ENCODE measurements at regions not wholly inside any gene's neighbourhood (a gene's known extent, or its start where the extent isn't known, plus 50 kb on each side); places are given as distances from the start of the nearest gene placed in this dataset.

DNA sequence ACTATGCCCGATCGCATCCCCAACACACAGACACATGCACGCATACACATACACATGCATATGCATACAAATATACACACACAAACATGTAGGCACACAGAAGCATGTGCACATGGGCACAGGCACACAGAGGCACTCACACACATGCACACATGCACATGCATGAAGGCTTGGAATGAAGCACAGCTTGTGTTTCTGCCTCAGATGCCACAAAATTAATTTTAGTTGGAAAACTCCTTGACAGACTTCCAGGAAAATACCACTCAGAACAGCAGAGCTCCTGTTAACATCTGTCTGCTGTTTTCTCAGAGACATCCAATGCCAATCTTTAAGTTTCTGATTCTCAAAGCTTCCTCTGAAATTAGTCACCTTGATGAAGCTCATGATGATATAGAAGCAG is 532.7 kb downstream of the RFC3 start:
- intact Hi-C loops (cut with DNase I) = no loop called here
- H3K4me1 ChIP-seq = no peaks in the 10 kb centered on the region
- TF ChIP-seq POLR2AphosphoS5 (IDR thresholded peaks at IDR 0.05; ENCODE audit: insufficient read depth in 1 of 2, low read depth in 1 of 2) (no peak), POLR2A (IDR thresholded peaks at IDR 0.05) (no peak)
- TF ChIP-seq, protein P1, sequence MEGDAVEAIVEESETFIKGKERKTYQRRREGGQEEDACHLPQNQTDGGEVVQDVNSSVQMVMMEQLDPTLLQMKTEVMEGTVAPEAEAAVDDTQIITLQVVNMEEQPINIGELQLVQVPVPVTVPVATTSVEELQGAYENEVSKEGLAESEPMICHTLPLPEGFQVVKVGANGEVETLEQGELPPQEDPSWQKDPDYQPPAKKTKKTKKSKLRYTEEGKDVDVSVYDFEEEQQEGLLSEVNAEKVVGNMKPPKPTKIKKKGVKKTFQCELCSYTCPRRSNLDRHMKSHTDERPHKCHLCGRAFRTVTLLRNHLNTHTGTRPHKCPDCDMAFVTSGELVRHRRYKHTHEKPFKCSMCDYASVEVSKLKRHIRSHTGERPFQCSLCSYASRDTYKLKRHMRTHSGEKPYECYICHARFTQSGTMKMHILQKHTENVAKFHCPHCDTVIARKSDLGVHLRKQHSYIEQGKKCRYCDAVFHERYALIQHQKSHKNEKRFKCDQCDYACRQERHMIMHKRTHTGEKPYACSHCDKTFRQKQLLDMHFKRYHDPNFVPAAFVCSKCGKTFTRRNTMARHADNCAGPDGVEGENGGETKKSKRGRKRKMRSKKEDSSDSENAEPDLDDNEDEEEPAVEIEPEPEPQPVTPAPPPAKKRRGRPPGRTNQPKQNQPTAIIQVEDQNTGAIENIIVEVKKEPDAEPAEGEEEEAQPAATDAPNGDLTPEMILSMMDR (IDR thresholded peaks at IDR 0.05) = no peak
- H3K27ac ChIP-seq = no peak overlapping the region
- no peak for DNase-seq (ENCODE audit: extremely low spot score in 2 of 2)
- H3K4me3 ChIP-seq = no peak overlapping the region
- H3K36me3 ChIP-seq = no peaks in the 10 kb centered on the region
- no peaks in the 10 kb centered on the region for H3K9me3 ChIP-seq
- H3K27me3 ChIP-seq = no peaks in the 10 kb centered on the region

DNA sequence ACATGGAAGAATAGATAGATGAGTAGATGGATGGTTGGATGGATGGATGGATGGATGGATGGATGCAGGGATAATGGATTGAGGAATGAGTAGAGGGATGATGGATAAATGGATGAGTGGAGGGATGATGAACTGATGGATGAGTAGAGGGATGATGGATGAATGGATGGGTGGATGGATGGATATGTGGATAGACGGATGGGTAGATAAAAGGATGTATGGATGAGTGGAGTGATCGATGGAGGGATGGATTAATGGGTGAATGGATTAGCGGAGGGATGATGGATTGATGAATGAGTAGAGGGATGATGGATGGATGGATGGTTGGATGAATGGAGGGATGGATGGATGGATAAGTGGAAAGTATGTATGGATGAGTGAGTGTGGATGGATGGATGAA is 533.2 kb downstream of the RFC3 start:
- TF ChIP-seq, protein P1 (IDR thresholded peaks at IDR 0.05) = no peak
- TF ChIP-seq POLR2A (IDR thresholded peaks at IDR 0.05) (no peak), POLR2AphosphoS5 (IDR thresholded peaks at IDR 0.05; ENCODE audit: insufficient read depth in 1 of 2, low read depth in 1 of 2) (no peak)
- intact Hi-C loops (cut with DNase I) = no loop called here
- Histone ChIP-seq H3K4me3 (no peak overlapping the region), H3K36me3 (no peaks in the 10 kb centered on the region), H3K4me1 (no peaks in the 10 kb centered on the region), H3K9me3 (no peaks in the 10 kb centered on the region), H3K27ac (no peak overlapping the region), H3K27me3 (no peaks in the 10 kb centered on the region)
- DNase-seq (ENCODE audit: extremely low spot score in 2 of 2) = no peak

DNA sequence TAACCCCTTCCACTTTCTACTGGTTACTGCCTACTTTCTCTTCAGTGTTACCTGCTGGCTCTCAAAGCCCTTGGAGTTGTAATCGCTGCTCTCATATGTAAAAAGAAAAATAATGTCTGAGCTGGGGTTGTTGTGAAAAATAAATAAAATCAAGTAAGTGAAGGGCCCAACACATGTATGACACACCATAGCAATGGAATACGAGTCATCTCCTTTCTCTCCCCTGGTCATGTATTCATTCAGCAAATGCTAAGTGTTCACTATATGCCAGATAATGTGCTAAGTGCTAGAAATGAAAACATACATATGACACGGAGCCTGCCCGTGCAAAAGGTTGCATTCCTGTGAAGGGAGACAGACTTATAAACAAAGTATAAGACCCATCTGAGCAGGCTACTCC is 535.0 kb downstream of the RFC3 start:
- no peaks in the 10 kb centered on the region for H3K27me3 ChIP-seq
- DNase-seq (ENCODE audit: extremely low spot score in 2 of 2) = no peak
- no peak for TF ChIP-seq POLR2A (IDR thresholded peaks at IDR 0.05)
- TF ChIP-seq, protein P1 (IDR thresholded peaks at IDR 0.05) = no peak
- TF ChIP-seq POLR2AphosphoS5 (IDR thresholded peaks at IDR 0.05; ENCODE audit: insufficient read depth in 1 of 2, low read depth in 1 of 2) = no peak
- intact Hi-C loops (cut with DNase I) = no loop called here
- no peak overlapping the region for H3K27ac ChIP-seq
- no peaks in the 10 kb centered on the region for H3K4me1 ChIP-seq
- H3K9me3 ChIP-seq = no peaks in the 10 kb centered on the region
- no peak overlapping the region for H3K4me3 ChIP-seq
- no peaks in the 10 kb centered on the region for H3K36me3 ChIP-seq

DNA sequence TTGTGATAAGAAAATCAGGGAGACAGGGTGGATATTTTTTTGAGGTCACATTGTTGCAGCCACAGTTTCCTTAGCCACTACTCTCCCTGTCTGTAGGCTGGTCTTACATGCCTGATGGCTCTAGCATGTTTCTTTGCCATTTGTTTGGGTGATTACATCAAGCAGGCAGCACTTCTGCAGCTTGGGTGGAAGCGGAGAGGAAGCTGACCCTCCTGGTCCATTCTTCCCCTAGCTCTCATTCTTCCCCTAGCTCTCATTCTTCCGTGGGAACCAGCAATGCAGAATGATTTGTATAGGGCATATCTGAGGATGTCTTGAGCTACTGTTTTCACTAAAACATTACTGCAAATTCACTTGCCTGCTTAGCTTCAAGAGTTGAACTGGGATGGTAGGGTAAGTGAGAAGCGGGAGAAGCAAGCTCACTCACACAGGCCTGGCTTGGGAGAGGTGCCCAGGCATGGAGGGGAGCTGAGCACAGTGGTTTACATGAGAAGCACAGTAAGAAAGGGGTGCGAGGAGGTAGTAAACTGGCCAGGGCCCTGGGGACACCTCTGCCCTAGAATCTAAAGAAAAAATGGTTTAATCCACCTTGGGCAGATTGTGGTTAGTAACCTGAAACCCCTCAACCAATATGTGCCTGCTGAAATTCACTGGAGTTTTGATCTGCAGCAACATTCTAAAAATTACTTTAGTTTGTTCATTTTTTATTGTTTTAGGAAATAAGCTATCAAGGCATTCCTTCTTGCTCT is 538.9 kb downstream of the RFC3 start:
- H3K4me1 ChIP-seq = no peaks in the 10 kb centered on the region
- TF ChIP-seq, protein P1 (IDR thresholded peaks at IDR 0.05) = no peak
- TF ChIP-seq POLR2AphosphoS5 (IDR thresholded peaks at IDR 0.05; ENCODE audit: insufficient read depth in 1 of 2, low read depth in 1 of 2) (no peak), POLR2A (IDR thresholded peaks at IDR 0.05) (no peak)
- intact Hi-C loops (cut with DNase I) = no loop called here
- no peaks in the 10 kb centered on the region for H3K27me3 ChIP-seq
- no peaks in the 10 kb centered on the region for H3K9me3 ChIP-seq
- no peak overlapping the region for H3K27ac ChIP-seq
- H3K4me3 ChIP-seq = no peak overlapping the region
- no peak for DNase-seq (ENCODE audit: extremely low spot score in 2 of 2)
- H3K36me3 ChIP-seq = no peaks in the 10 kb centered on the region

DNA sequence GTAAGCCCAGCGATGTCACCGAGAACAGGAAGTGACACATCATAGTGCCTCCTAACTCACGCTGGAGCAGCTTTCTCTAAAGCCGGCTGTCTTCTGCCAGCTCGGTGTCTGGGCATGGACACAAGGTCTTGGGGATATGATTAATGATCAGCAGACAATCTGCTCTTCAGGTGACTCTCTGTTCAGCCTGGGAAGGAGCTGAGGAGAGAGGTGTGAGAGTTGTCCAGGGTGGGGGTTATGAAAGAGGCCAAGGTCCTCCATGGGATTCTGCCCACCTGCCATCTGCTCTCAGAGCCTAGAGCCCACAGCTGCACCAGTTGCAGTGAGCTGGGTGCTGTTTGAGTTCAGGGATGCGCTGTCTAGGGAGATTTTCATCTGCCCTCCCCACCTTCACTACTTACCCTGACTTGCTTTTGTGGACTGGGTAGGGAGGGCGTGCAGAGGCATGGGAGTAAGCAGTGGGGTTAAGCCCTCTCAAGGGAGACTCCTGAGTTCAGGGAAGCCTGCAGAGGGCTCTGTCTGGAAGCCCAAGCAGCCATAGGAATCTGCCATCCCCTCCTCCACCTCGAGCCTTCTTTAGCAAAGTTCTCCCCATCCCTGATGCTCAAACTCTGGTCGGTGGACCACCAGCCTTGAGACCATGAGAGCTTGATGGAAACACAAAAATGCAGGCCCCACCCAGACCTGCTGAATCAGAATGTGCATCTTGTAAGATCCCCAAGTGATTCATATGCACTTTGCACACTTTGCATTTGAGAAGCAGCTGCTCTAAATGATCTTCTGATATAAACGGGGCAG is 539.7 kb downstream of the RFC3 start:
- Histone ChIP-seq H3K36me3 (no peaks in the 10 kb centered on the region), H3K9me3 (no peaks in the 10 kb centered on the region), H3K4me1 (no peaks in the 10 kb centered on the region), H3K27ac (no peak overlapping the region), H3K27me3 (no peaks in the 10 kb centered on the region), H3K4me3 (no peak overlapping the region)
- intact Hi-C loops (cut with DNase I) = no loop called here
- TF ChIP-seq, protein P1 (IDR thresholded peaks at IDR 0.05) = no peak
- no peak for TF ChIP-seq POLR2A (IDR thresholded peaks at IDR 0.05)
- no peak for TF ChIP-seq POLR2AphosphoS5 (IDR thresholded peaks at IDR 0.05; ENCODE audit: insufficient read depth in 1 of 2, low read depth in 1 of 2)
- no peak for DNase-seq (ENCODE audit: extremely low spot score in 2 of 2)

Data from vagina (tissue), 2 donors.